HG03354 (cell line): ENCODE measurements at regions not wholly inside any gene's neighbourhood (a gene's known extent, or its start where the extent isn't known, plus 50 kb on each side); places are given as distances from the start of the nearest gene placed in this dataset.
"Not testable (repeated sequence)": the region's sequence is repeated elsewhere in the genome, so short reads cannot be mapped to it uniquely, and the experiment has no call there.

ENCODE experiments used
- ATAC-seq: cut with Tn5 transposase; IDR thresholded peaks from one replicate; pipeline ENCODE4 v1.9.1; 2021; ENCODE audit warnings: mild to moderate bottlenecking; ENCODE audit not compliant: unreplicated experiment, poor library complexity, severe bottlenecking

DNA sequence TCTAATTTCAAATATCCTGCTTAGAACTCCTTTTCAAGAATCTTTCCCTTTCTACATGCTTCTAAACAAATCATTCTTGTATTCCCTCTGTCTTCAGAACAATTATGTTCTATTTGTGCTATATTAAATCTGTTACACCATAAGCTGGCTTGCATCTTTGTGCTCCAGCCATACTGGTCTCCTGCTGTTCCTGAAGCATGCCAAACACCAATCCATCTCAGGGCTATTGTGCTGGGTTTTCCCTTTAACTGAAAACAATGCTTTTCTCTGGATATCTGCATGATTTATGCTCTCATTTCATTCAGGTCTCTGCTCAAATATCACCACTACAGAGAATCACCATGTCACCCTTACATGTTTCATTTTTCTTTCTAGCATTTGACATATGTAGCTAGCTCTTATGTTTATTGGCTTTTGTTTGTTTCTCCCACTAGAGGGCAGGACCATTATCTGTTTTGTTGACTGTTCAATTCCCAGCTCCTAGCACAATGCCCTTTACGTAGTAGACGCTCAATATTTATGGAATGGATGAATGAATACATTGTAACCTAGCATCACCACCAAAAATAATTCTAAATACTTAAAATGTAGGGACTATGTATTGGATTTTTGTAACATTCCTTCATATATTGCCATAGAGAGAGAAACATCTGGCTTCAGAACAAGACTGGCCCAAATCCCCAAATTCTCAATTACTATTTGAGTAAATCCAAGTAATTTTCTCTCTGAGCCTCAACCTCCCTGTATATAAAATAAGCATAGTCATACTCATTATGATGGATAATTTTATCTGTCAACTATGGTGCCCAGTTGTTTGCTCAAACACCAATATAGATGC lies 302.0 kb upstream of the SYT1 start:
- ATAC-seq = no peak

DNA sequence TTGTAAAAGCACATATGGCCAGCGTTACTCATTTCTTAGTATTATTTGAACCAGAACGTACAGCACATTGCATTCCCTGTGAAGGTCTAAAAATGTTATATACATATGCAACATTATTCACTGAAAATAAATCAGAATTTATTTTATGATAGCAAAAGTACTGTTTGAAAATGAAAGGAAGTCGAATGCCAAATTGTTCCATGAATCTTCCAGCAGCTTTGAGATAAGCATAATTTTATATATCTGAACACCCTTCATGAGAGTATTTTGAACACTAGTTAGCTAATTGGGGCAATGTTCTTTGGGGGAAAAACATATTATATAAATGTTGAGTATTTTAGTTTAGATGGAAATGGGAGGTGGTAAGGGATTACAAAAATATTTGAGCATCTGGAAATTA lies 300.7 kb upstream of the SYT1 start:
- no peak for ATAC-seq

DNA sequence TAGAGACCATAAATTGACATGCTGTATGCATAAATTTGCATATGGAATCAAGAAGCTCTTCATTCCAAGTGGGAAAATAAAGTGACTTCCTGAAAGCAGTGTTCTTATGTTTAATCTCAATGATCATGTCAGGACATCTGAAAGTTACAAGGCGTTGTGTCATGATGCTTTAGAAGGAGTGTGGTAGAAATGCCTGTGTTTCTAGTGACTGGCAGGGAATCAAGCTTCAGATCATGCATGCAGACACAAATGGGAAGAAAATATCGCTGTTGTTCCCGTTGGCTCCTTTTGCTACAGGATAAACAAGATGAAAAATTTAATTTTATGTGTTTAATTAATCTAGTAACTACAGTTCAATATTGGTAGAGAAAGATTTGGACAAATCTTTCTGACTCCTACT lies 298.1 kb upstream of the SYT1 start:
- ATAC-seq = no peak

DNA sequence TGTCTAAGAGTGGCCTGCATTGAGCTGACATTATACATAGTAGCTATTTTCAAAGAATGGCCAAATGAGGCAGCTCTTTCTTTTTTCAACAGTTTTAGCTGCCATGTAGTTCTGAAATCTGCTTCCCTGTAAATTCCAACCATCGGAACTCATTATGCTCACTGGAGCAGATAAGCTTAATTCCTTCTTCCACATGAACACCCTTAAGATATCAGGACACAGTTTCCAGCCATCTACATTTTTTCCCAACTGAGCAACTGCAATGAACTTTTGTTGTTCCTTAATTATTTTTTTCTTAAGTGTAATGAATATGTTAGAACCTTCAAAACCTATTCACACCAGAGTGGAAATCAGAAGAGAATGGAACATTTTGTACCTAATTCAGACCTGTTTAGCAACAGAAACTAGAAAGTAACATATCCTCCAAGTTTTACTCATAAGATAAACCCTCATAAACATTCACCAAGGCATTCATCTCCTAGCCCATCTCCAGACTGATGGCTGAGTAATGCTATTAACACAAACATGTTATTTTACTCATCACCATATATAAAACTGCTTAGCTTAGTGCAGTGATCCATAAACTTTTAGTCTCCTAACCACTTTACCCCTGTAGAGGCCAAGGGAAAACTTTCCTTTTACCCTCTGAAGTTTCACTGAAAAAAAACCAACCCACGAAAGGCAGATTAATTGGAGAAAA lies 296.1 kb upstream of the SYT1 start:
- ATAC-seq = no peak

DNA sequence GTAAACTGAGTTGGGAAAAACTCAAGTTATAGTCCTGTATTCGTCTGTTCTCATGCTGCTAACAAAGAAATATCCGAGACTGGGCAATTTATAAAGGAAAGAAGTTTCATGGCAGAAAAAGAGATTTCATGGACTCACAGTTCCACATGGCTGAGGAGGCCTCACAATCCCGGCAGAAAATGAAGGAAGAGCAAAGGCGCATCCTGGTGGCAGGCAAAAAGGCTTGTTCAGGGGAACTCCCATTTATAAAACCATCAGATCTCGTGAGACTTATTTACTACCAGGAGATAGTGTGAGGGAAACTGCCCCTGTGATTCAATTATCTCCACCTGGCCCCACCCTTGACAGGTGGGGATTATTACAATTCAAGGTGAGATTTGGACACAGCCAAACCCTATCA lies 292.6 kb upstream of the SYT1 start:
- ATAC-seq = no peak

DNA sequence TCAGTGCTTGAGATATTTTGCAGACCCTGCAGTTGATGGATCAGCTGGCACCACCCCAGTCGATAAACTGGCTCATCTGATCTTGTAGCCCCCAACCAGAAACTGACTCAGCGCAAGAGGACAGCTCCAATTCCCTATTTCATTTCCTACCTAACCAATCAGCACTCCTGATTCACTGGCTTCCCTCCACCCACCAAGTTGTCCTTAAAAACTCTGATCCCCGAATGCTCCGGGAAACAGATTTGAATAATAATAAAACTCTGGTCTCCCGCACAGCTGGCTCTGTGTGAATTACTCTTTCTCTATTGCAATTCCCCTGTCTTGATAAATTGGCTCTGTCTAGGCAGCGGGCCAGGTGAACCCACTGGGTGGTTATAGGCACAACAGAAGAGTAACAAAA lies 289.4 kb upstream of the SYT1 start:
- not testable (repeated sequence) for ATAC-seq

DNA sequence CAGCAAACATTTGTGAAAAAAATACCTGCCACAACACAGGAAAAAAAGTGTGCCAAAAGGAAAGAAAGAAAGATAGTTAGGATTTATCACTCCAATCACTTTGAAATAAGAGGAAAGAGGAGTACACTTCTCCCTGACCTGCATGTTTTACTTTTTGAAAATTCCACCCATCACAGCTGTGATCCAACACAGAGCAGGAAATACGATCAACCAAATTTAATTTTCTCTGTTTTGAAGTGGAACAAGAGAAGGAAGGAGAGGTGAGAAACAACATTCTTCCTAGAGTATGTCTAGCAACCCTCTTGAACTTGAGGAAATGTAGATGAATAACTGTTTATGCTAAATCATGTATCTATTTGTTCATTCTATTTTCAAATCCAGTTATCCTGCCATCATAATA lies 284.7 kb upstream of the SYT1 start:
- no peak for ATAC-seq

DNA sequence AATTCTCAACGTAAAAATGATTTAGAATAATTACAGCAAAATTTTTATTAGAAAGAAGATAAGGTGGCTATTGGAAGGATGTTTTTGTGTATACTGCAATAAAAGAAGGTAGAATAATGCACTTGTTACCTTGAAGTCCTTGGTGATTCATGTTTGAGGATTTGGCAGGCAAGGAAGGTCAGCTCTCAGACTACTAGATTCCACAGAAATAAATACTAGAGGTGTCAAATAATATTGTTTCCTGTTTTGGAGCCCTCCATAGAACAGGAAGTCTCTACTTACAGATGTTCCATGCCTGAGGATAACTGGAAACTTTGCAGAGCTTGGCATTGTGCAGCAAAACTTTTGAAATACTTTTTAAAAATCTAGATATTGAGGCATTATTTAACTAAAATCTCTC lies 284.3 kb upstream of the SYT1 start:
- ATAC-seq = no peak

DNA sequence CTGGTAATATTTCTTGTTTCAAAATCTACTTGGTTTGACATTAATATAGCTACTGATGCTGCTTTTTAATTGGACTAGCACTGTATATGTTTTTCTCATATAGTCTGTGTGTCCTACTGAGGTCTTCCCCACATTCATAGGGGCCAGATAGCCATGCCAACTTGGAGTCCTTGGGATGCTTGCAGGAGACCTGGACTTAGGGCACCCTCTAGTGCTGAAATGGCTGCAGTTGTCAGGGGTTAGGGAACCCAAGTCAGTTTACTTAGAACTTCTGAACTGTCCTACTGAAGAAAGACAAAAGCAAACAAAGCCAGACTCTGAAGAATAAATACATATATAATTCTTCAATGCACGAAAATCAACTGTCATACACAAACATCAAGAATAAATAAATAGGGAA lies 279.9 kb upstream of the SYT1 start:
- ATAC-seq = no peak

DNA sequence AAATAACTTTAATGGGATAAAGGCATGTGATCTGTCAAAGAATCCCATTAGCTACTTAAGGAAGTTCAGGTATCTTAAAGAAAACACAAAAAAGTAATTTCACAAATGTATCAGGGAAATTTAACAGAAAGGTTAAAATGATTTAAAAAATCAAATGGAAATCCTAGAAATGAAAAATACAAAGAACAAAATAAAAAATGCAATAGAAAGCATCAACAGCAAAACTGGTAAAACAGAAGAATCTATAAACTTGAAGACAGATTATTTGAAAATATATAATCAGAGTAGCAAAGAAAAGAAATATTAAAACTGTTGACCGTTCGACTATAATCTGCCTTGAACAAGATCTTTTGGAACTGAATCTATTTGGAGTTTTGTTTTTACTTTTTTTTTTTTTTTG lies 279.4 kb upstream of the SYT1 start:
- ATAC-seq = no peak

DNA sequence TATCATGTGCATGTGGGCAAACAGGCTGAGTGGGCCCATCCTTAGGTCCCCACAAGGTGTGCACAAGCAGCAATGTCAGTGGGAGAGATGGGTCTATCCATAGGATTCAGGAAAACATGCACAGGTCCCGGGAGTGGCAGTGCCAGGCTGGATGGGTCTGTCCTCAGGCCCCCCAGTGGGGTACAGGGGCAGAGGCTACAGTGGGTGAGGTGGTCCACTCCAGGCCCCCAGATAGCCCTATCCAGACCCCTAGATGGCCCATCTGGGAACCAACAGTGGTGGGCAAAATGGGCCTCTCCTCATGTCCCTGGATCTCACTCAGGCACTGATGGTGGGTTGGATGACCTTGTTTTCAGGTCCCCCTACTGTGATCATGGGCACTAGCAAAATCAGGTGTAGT lies 277.8 kb upstream of the SYT1 start:
- no peak for ATAC-seq

DNA sequence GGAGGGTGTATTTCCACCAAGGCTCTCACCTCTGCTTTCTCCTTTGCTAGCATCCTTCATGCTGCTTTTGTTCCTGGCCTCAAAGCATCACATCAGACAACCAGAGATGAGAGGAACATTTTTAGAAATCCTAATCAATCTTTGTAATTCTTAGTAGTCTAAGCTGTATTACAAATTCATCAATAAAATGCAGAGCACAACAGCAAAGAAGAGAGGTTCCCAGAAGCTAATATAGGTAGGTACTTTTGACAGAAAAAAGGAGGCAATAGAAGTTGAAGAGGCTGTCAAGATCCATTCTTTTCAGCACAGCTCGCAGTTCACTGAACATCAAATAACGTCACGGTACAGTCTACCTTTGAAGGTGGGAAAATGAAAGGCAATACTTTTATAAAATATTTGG lies 265.2 kb upstream of the SYT1 start:
- ATAC-seq = no peak

DNA sequence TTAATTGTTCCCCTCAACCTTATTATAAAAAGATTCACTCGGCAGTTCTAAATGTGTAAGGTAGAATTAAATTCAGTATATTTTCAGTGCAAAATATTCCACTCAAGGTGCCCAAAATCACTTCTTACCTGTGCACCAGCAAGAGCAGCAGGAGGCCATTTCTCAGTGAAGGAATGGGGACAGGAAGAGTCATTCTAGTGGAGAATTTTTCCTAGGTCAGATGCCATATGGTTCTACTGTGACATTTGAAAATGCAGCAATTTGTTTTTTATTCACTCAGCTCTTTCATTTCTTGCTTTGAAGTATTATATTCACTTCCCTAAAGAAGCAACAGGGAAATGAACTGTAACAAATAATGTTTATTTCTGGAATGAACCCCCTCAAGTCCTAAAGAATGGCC lies 264.0 kb upstream of the SYT1 start:
- ATAC-seq = no peak

DNA sequence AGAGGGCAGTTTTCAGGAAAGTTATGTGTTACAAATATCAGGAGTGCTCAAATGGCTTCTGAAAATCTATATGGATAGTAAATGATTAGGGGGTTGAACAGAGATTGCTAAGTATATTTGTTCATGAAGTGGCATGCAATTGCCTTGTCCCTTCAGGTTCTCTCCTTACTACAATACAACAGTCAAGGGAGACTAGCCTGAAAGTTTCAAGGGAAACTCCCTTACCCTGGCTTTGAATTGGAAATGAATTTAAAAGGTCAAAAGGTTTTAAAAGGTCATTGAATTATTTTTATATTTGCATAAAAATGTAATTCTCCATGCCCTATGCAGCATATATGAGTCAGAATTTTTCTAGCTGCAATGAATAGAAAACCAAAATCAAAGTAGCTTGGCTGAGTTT lies 253.1 kb upstream of the SYT1 start:
- ATAC-seq = no peak

DNA sequence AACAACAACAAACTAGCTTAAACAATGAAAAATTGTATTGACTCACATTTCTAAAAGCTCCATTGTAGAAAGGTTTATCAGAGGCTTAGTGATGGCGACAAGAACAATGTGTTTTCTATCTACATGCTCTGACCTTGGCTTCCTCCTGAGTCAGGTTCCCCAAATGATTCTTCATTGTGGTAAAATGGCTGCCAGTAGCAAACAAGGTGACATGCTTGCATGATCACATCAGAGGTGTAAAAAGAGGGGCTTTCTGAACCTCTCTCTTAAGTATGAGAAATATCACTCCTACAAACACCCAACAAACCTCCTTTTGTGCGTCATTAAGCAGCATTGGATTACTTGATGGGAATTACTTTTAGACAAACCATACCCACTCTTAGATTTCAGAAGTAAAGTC lies 252.4 kb upstream of the SYT1 start:
- no peak for ATAC-seq

DNA sequence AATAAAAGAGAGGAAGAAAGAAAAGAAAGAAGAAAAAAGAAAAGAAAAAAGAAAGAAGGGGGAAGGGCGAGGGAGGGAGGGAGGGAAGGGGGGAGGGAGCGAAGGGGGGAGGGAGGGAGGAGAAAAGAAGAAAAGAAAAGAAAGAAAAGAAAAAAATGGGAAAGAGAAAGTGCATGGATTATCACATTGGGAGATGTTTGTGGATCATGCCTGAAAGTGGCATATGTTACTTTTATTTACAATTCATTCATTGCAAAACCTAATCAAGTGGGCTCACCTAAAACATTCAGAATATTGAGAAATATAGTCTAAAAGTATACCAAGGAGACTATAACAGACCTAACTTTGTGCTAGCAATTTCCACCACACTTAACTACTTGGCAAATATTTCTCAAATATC lies 246.9 kb upstream of the SYT1 start:
- ATAC-seq = no peak

DNA sequence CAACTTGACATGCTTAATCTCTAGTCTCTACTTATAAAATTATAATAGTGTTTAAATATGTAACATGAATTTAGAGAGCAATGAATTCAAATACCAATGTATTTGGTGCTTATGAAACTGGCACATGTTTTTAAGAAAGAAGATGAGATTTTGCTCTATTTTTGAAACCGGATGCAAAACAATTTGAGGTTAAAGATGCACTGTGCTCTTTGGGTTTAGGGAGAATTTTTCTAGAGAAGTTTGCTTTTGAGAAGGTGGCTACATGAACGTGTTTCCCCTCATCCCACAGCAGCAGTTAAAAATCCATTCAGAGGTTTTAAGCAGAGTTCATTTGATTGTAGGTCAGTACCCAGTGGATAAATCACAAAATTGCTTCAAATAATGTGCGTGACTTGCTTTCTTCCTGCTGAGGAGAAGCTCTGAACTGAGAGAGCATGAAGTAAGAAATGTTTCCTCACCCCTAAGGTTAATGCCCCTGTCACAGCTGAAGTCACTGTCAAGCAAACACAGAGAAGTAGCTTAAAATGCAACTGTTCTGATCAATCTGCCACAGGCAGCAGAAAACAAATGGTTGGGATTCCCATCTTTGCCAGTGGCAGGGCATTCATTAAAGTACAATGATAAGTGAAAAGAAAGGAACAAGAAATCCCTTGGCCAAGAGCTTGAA lies 241.9 kb upstream of the SYT1 start:
- ATAC-seq = no peak

DNA sequence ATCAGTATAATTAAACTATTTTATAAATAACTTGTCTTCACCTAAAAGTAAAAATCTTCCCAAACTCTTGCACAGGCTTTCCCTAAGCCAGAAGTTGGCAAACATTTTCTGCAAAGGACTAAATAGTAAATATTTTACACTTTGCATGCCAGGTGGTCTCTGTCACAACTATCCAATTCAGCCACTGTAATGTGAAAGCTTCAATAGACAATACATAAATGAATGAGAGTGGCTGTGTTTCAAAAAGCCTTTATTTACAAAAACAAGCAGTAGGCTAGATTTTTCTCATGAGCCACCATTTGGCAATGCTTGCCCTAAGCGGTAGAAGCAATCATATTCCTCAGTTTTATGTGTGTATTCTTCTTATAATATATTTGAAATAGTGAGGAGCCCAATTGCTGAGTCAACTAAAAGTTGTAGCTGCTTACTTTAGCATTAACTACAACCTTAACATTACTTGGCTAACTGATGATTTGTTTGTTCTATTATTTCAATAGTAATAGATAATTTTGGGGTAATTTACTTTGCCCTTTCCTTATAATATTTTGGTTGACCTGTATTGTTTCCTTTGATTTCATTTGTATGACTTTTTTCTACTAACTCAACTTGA lies 236.0 kb upstream of the SYT1 start:
- ATAC-seq = no peak

DNA sequence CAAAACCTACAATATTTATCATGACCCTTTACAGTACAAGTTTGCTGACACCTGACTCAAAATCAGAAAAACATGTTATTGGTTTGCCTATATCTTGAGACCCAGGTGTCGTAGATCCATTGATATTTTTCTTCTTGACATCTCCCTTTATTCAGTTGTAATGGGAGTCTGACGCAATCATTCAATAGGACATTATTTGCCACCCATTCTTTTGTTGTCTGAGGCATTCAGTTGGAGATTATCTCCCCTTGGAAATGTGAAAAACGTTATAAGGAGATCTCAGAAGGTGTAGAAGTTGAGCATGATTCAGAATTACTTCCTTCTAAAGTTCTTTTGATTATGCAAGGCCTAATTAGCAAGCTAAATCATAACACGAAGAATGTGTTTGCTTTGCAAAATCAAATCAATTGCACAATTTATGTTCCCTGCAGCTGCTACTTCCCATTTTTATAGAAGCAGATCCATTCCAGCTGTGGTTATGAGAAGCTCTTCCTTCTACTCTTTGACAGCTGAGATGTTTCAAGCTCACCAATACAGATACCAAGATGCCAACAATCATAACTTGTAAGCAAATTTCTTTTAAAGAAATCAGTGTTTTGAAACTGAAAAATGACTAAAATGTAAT lies 228.2 kb upstream of the SYT1 start:
- no peak for ATAC-seq

DNA sequence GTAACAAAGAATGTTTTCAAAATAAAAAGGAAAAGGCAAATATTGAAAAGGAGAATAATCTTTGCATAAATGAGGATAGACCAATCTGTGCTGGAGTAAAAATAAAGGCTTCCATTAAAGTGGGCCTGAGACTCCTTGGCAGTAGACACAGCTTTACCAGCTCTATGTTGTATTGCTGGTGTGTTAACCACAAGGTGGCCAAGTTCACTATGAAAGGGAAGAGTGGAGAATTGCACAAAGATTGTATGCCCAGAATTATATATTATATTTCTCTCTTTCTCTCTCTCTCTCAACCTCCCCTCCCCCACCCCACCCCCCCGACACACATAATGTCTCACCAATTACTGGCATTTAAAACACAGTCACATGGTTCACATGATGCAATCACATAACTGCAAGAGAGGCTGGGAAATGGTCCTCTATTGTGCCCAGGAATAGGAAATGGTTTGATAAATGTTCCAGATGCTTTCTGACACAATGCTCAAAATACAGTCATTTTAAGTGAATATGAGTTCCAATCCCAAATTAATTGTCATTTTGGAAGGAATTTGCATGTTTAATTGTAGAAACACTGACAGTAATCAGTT lies 222.6 kb upstream of the SYT1 start:
- no peak for ATAC-seq
